ENCODE measurements at regions not wholly inside any gene's neighbourhood (a gene's known extent, or its start where the extent isn't known, plus 50 kb on each side); places are given as distances from the start of the nearest gene placed in this dataset.

GRCh38 chr5:126074538-126074937, 348.7 kb upstream of the GRAMD2B start:
- WGBS, result 83% methylated on average over 1 of the region's 1 CpG
- Histone ChIP-seq H3K9me3 (peaks cover 0 to 8% (median 7%) of the 10 kb centered on the region in 4 donors), H3K27ac (replicated peaks in 1 of 4) (no peak overlapping the region), H3K36me3 (no peaks in the 10 kb centered on the region), H3K4me3 (no peak overlapping the region), H3K4me1 (no peaks in the 10 kb centered on the region), H3K27me3 (no peaks in the 10 kb centered on the region)
- DNase-seq (ENCODE audit: extremely low spot score), result no peak
- no peak for TF ChIP-seq CTCF (IDR thresholded peaks at IDR 0.05)
- intact Hi-C loops (cut with DNase I), result no loop called here

- H3K27ac ChIP-seq (replicated peaks in 1 of 4), result no peak overlapping the region
- intact Hi-C loops (cut with DNase I), result no loop called here
- DNase-seq (ENCODE audit: extremely low spot score), result no peak
- 70% methylated on average over 3 of the region's 3 CpGs for WGBS
- no peaks in the 10 kb centered on the region for H3K4me1 ChIP-seq
- no peak for TF ChIP-seq POLR2A (IDR thresholded peaks at IDR 0.05; ENCODE audit: low read depth)
- no peak for TF ChIP-seq CTCF (IDR thresholded peaks at IDR 0.05)
- TF ChIP-seq EP300 (IDR thresholded peaks at IDR 0.05), result no peak
- no peak for TF ChIP-seq POLR2AphosphoS5 (IDR thresholded peaks at IDR 0.05)
- no peaks in the 10 kb centered on the region for H3K36me3 ChIP-seq
- H3K27me3 ChIP-seq, result no peaks in the 10 kb centered on the region
- peaks cover 0 to 20% (median 8%) of the 10 kb centered on the region in 4 donors for H3K9me3 ChIP-seq
- no peak overlapping the region for H3K4me3 ChIP-seq
Observed at GRCh38 chr5:126079266-126079665, 343.9 kb upstream of the GRAMD2B start.

GRCh38 chr5:126081209-126081608, 342.0 kb upstream of the GRAMD2B start:
- Histone ChIP-seq H3K27me3 (no peaks in the 10 kb centered on the region), H3K9me3 (peaks cover 0 to 27% (median 8%) of the 10 kb centered on the region in 4 donors), H3K4me1 (no peaks in the 10 kb centered on the region), H3K36me3 (no peaks in the 10 kb centered on the region), H3K27ac (replicated peaks in 1 of 4) (no peak overlapping the region), H3K4me3 (no peak overlapping the region)
- intact Hi-C loops (cut with DNase I), result no loop called here
- no peak for DNase-seq (ENCODE audit: extremely low spot score)
- TF ChIP-seq EP300 (IDR thresholded peaks at IDR 0.05) (no peak), POLR2A (IDR thresholded peaks at IDR 0.05; ENCODE audit: low read depth) (no peak), POLR2AphosphoS5 (IDR thresholded peaks at IDR 0.05) (no peak), CTCF (IDR thresholded peaks at IDR 0.05) (no peak)
- WGBS, result 91% methylated on average over 2 of the region's 2 CpGs

GRCh38 chr5:126093041-126093440, 330.2 kb upstream of the GRAMD2B start:
- Histone ChIP-seq H3K4me1 (no peaks in the 10 kb centered on the region), H3K27ac (replicated peaks in 1 of 4) (no peak overlapping the region), H3K27me3 (no peaks in the 10 kb centered on the region), H3K4me3 (no peak overlapping the region), H3K36me3 (no peaks in the 10 kb centered on the region), H3K9me3 (peaks cover 0 to 4% (median 0%) of the 10 kb centered on the region in 4 donors)
- DNase-seq (ENCODE audit: extremely low spot score), result no peak
- intact Hi-C loops (cut with DNase I), result no loop called here
- TF ChIP-seq POLR2AphosphoS5 (IDR thresholded peaks at IDR 0.05) (no peak), CTCF (IDR thresholded peaks at IDR 0.05) (no peak), EP300 (IDR thresholded peaks at IDR 0.05) (no peak), POLR2A (IDR thresholded peaks at IDR 0.05; ENCODE audit: low read depth) (no peak)
- WGBS, result 67% methylated on average over 2 of the region's 2 CpGs

- no peaks in the 10 kb centered on the region for H3K4me1 ChIP-seq
- no peaks in the 10 kb centered on the region for H3K36me3 ChIP-seq
- H3K4me3 ChIP-seq, result no peak overlapping the region
- H3K27ac ChIP-seq (replicated peaks in 1 of 4), result no peak overlapping the region
- DNase-seq (ENCODE audit: extremely low spot score), result no peak
- H3K27me3 ChIP-seq, result no peaks in the 10 kb centered on the region
- H3K9me3 ChIP-seq, result peaks cover 0 to 4% (median 0%) of the 10 kb centered on the region in 4 donors
- 97% methylated on average over 5 of the region's 5 CpGs for whole genome bisulfite sequencing
- TF ChIP-seq POLR2AphosphoS5 (IDR thresholded peaks at IDR 0.05) (no peak), CTCF (IDR thresholded peaks at IDR 0.05) (no peak), POLR2A (IDR thresholded peaks at IDR 0.05; ENCODE audit: low read depth) (no peak), EP300 (IDR thresholded peaks at IDR 0.05) (no peak)
- intact Hi-C loops (cut with DNase I), result no loop called here
Observed at GRCh38 chr5:126093718-126094117, 329.5 kb upstream of the GRAMD2B start.

Measured in esophagus muscularis mucosa (tissue), 4 donors.